AG08395 (cell line): ENCODE measurements at regions not wholly inside any gene's neighbourhood (a gene's known extent, or its start where the extent isn't known, plus 50 kb on each side); places are given as distances from the start of the nearest gene placed in this dataset.

Experiments used
- DNase-seq: peaks from one replicate; pipeline ENCODE4 v3.0.0; 2012; ENCODE audit warnings: mixed read lengths, low spot score

GRCh38 chr2:217227794-217228193, 367.9 kb upstream of the TNP1 start:
- DNase-seq = no peak

GRCh38 chr2:217225596-217225995, 365.7 kb upstream of the TNP1 start:
- no peak for DNase-seq

- DNase-seq = peak; percentile 69
These were observed 363.5 kb upstream of the TNP1 start for GRCh38 chr2:217223222-217223930.

GRCh38 chr2:217222309-217222910, 362.5 kb upstream of the TNP1 start:
- DNase-seq = no peak

GRCh38 chr2:217220228-217221013, 360.6 kb upstream of the TNP1 start:
- DNase-seq = no peak

GRCh38 chr2:217219164-217219520, 359.3 kb upstream of the TNP1 start:
- DNase-seq = no peak

- DNase-seq = peak; percentile 53
These were observed 358.7 kb upstream of the TNP1 start for GRCh38 chr2:217218269-217219163.

- DNase-seq = no peak
These were observed 357.1 kb upstream of the TNP1 start for GRCh38 chr2:217216982-217217381.

- no peak for DNase-seq
These were observed 356.5 kb upstream of the TNP1 start for GRCh38 chr2:217216316-217216715.

GRCh38 chr2:217215877-217216276, 356.0 kb upstream of the TNP1 start:
- no peak for DNase-seq

- DNase-seq = no peak
These were observed 349.0 kb upstream of the TNP1 start for GRCh38 chr2:217208867-217209266.

- DNase-seq = no peak
These were observed 347.8 kb upstream of the TNP1 start for GRCh38 chr2:217207699-217208010.

GRCh38 chr2:217206907-217207698, 347.2 kb upstream of the TNP1 start:
- no peak for DNase-seq

GRCh38 chr2:217206016-217206725, 346.3 kb upstream of the TNP1 start:
- DNase-seq = no peak

- DNase-seq = peak; percentile 31
These were observed 344.5 kb upstream of the TNP1 start for GRCh38 chr2:217204358-217204757.

GRCh38 chr2:217203086-217203485, 343.2 kb upstream of the TNP1 start:
- DNase-seq = no peak

- DNase-seq = no peak
These were observed 339.4 kb upstream of the TNP1 start for GRCh38 chr2:217199255-217199630.

GRCh38 chr2:217195658-217196446, 336.0 kb upstream of the TNP1 start:
- DNase-seq = no peak

- DNase-seq = no peak
These were observed 335.2 kb upstream of the TNP1 start for GRCh38 chr2:217195016-217195415.
